ENCODE measurements at regions not wholly inside any gene's neighbourhood (a gene's known extent, or its start where the extent isn't known, plus 50 kb on each side); places are given as distances from the start of the nearest gene placed in this dataset.
"Not testable (repeated sequence)": the region's sequence is repeated elsewhere in the genome, so short reads cannot be mapped to it uniquely, and the experiment has no call there.

DNA sequence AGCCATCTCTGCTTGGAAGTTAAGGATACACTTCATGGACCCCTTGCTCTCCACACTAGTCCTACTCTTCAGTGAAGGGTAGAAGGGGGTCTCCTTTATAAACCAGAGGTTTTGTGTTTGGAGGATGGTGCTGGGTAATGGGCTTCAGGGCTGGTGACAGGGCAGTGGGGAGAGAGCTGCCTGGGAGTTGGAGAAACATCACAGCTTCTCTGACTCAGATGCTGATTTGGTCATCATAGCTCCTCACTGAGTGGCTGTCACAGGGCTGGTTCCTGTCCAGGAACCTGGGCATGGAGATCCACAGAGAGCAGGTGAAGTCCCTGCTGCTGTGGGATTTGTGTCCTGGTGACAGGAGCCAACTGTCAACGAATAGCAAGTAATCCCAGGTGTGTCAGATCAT lies 333.9 kb upstream of the ATP10A start (continued):
- TF ChIP-seq BCL11A (tag by site-specific recombination; IDR thresholded peaks at IDR 0.05; ENCODE audit: low read depth) = no peak

DNA sequence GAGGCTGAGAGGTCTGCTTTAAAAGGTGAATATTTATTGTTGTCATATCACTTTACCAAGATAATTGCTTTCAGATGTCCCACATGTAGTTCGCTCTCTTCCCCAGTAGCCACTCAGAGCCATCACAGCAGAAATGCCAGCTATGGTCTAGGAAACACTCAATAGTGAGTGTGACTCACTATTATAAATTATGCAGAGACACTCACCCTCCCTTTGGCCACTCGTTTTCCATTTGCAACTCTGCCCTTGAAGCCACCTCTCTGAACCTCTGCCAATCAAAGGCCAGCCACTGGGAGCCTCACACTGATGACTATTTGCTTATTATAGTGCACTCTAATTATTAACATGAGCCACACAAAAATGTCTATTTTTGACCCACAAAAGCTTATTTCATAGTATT lies 328.1 kb upstream of the ATP10A start:
- TF ChIP-seq, protein P1, sequence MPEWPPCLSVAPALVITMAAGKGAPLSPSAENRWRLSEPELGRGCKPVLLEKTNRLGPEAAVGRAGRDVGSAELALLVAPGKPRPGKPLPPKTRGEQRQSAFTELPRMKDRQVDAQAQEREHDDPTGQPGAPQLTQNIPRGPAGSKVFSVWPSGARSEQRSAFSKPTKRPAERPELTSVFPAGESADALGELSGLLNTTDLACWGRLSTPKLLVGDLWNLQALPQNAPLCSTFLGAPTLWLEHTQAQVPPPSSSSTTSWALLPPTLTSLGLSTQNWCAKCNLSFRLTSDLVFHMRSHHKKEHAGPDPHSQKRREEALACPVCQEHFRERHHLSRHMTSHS (tag by site-specific recombination; IDR thresholded peaks at IDR 0.05) = no peak
- TF ChIP-seq, protein P2, sequence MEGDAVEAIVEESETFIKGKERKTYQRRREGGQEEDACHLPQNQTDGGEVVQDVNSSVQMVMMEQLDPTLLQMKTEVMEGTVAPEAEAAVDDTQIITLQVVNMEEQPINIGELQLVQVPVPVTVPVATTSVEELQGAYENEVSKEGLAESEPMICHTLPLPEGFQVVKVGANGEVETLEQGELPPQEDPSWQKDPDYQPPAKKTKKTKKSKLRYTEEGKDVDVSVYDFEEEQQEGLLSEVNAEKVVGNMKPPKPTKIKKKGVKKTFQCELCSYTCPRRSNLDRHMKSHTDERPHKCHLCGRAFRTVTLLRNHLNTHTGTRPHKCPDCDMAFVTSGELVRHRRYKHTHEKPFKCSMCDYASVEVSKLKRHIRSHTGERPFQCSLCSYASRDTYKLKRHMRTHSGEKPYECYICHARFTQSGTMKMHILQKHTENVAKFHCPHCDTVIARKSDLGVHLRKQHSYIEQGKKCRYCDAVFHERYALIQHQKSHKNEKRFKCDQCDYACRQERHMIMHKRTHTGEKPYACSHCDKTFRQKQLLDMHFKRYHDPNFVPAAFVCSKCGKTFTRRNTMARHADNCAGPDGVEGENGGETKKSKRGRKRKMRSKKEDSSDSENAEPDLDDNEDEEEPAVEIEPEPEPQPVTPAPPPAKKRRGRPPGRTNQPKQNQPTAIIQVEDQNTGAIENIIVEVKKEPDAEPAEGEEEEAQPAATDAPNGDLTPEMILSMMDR (tag by site-specific recombination; IDR thresholded peaks at IDR 0.05) = no peak
- TF ChIP-seq GLI4 (tag by site-specific recombination; IDR thresholded peaks at IDR 0.05) (no peak), BCL11B (tag by site-specific recombination; IDR thresholded peaks at IDR 0.05; ENCODE audit: low read depth) (no peak)
- POLR2A ChIA-PET = no interaction called here
- CTCF ChIA-PET = no interaction called here

DNA sequence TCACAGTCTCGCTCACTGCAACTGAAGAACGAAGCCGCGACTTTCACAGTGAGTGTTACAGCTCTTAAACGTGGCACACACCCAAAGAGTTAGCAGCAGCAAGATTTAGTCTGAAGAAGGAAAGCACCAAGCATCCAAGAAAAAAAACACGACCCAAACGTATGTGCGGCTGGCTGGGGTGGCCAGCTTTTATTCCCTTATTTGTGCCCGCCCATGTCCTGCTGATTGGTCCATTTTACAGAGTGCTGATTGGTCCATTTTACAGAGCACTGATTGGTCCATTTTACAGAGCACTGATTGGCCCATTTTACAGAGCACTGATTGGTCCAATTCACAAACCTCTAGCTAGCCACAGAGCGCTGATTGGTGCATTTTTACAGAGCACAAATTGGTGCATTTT lies 323.0 kb upstream of the ATP10A start:
- H3K4me3 ChIP-seq (ENCODE audit: low read depth, low read length); CTCF ChIA-PET; H3K36me3 ChIP-seq (ENCODE audit: control insufficient read depth in 2 of 2, insufficient read depth in 1 of 2, low read length in 2 of 2); POLR2A ChIA-PET; H3K4me1 ChIP-seq (ENCODE audit: control insufficient read depth, insufficient read depth, low read length); H3K27ac ChIP-seq (ENCODE audit: extremely low read depth, low read depth, low read length); H3K9me3 ChIP-seq (ENCODE audit: control insufficient read depth, insufficient read depth, low read depth, low read length): not testable (repeated sequence)

More for the DNA sequence above, 328.1 kb upstream of the ATP10A start:
- Histone ChIP-seq H3K36me3 (ENCODE audit: control insufficient read depth in 2 of 2, insufficient read depth in 1 of 2, low read length in 2 of 2) (no peaks in the 10 kb centered on the region), H3K27ac (ENCODE audit: extremely low read depth, low read depth, low read length) (no peak overlapping the region), H3K4me1 (ENCODE audit: control insufficient read depth, insufficient read depth, low read length) (no peaks in the 10 kb centered on the region), H3K4me3 (ENCODE audit: low read depth, low read length) (no peak overlapping the region), H3K9me3 (ENCODE audit: control insufficient read depth, insufficient read depth, low read depth, low read length) (no peaks in the 10 kb centered on the region)

DNA sequence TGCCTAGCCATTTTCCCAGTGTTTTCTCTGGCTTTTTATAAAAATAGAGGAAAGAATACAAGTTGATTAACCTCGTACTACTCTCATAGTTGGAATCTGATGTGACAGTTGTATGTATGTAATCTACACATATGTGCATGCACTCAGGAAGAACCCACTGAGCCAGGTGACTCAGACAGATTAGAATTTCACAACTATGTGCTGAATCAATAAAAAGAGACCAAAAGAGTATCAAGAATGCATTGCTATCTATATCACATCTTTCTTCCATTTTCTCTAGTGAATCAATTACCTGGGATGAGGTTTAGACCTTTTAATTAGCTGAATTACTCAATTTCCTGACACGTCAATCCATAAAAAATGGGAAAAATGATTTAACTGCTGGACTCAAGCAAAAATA lies 319.3 kb upstream of the ATP10A start:
- Histone ChIP-seq H3K9me3 (ENCODE audit: control insufficient read depth, insufficient read depth, low read depth, low read length) (no peaks in the 10 kb centered on the region), H3K27ac (ENCODE audit: extremely low read depth, low read depth, low read length) (no peak overlapping the region), H3K4me1 (ENCODE audit: control insufficient read depth, insufficient read depth, low read length) (no peaks in the 10 kb centered on the region), H3K4me3 (ENCODE audit: low read depth, low read length) (no peak overlapping the region), H3K36me3 (ENCODE audit: control insufficient read depth in 2 of 2, insufficient read depth in 1 of 2, low read length in 2 of 2) (no peaks in the 10 kb centered on the region)
- POLR2A ChIA-PET = no interaction called here
- CTCF ChIA-PET = no interaction called here
- no peak for TF ChIP-seq ZNF510 (tag by site-specific recombination; IDR thresholded peaks at IDR 0.05; ENCODE audit: insufficient replicate concordance)
- no peak for TF ChIP-seq ZNF211 (tag by site-specific recombination; IDR thresholded peaks at IDR 0.05; ENCODE audit: low read depth)
- TF ChIP-seq ZBTB21 (tag by site-specific recombination; IDR thresholded peaks at IDR 0.05) = no peak
- no peak for TF ChIP-seq KLF10 (tag by site-specific recombination; IDR thresholded peaks at IDR 0.05)
- no peak for TF ChIP-seq PRDM1 (tag by site-specific recombination; IDR thresholded peaks at IDR 0.05)
- TF ChIP-seq ZNF610 (tag by site-specific recombination; IDR thresholded peaks at IDR 0.05; ENCODE audit: borderline replicate concordance) = no peak
- no peak for TF ChIP-seq IKZF3 (tag by site-specific recombination; IDR thresholded peaks at IDR 0.05)
- TF ChIP-seq, protein P3, sequence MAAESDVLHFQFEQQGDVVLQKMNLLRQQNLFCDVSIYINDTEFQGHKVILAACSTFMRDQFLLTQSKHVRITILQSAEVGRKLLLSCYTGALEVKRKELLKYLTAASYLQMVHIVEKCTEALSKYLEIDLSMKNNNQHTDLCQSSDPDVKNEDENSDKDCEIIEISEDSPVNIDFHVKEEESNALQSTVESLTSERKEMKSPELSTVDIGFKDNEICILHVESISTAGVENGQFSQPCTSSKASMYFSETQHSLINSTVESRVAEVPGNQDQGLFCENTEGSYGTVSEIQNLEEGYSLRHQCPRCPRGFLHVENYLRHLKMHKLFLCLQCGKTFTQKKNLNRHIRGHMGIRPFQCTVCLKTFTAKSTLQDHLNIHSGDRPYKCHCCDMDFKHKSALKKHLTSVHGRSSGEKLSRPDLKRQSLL (tag by site-specific recombination; IDR thresholded peaks at IDR 0.05) = no peak
- TF ChIP-seq, protein P4, sequence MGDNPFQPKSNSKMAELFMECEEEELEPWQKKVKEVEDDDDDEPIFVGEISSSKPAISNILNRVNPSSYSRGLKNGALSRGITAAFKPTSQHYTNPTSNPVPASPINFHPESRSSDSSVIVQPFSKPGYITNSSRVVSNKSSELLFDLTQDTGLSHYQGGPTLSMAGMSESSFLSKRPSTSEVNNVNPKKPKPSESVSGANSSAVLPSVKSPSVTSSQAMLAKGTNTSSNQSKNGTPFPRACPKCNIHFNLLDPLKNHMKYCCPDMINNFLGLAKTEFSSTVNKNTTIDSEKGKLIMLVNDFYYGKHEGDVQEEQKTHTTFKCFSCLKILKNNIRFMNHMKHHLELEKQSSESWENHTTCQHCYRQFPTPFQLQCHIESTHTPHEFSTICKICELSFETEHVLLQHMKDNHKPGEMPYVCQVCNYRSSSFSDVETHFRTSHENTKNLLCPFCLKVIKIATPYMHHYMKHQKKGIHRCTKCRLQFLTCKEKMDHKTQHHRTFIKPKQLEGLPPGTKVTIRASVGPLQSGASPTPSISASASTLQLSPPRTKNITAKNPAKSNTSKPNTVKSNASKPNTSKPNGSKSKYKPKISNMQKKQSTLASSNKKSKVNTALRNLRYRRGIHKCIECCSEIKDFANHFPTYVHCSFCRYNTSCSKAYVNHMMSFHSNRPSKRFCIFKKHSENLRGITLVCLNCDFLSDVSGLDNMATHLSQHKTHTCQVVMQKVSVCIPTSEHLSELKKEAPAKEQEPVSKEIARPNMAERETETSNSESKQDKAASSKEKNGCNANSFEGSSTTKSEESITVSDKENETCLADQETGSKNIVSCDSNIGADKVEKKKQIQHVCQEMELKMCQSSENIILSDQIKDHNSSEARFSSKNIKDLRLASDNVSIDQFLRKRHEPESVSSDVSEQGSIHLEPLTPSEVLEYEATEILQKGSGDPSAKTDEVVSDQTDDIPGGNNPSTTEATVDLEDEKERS (tag by site-specific recombination; IDR thresholded peaks at IDR 0.05) = no peak
- TF ChIP-seq KLF7 (tag by site-specific recombination; IDR thresholded peaks at IDR 0.05; ENCODE audit: borderline replicate concordance) = no peak

Measured in HEK293 (cell line).